ENCODE measurements at regions not wholly inside any gene's neighbourhood (a gene's known extent, or its start where the extent isn't known, plus 50 kb on each side); places are given as distances from the start of the nearest gene placed in this dataset.
"Not testable (repeated sequence)": the region's sequence is repeated elsewhere in the genome, so short reads cannot be mapped to it uniquely, and the experiment has no call there.

GRCh38 chr4:116101321-116101720 lies 984.1 kb downstream of the TRAM1L1 start:
- H3K27ac ChIP-seq (ENCODE audit: low read depth in 2 of 2, low read length in 2 of 2): no peak overlapping the region
- H3K36me3 ChIP-seq (ENCODE audit: control insufficient read depth in 2 of 2, insufficient read depth in 2 of 2, low read length in 2 of 2): no peaks in the 10 kb centered on the region
- H3K4me3 ChIP-seq (ENCODE audit: low read length in 2 of 2): no peak overlapping the region
- no peaks in the 10 kb centered on the region for H3K4me1 ChIP-seq (ENCODE audit: control insufficient read depth in 2 of 2, insufficient read depth in 2 of 2, low read length in 2 of 2)
- H3K9ac ChIP-seq (ENCODE audit: low read depth in 1 of 2, low read length in 2 of 2): no peak overlapping the region
- H3K27me3 ChIP-seq (ENCODE audit: control insufficient read depth in 2 of 2, insufficient read depth in 2 of 2, low read length in 2 of 2): no peaks in the 10 kb centered on the region
- peaks cover 0 to 3% of the 10 kb centered on the region in 2 donors for H3K9me3 ChIP-seq (ENCODE audit: control insufficient read depth in 2 of 2, low read length in 2 of 2)

- Histone ChIP-seq H3K27ac (ENCODE audit: low read depth in 2 of 2, low read length in 2 of 2) (no peak overlapping the region), H3K9ac (ENCODE audit: low read depth in 1 of 2, low read length in 2 of 2) (no peak overlapping the region), H3K4me1 (ENCODE audit: control insufficient read depth in 2 of 2, insufficient read depth in 2 of 2, low read length in 2 of 2) (no peaks in the 10 kb centered on the region), H3K27me3 (ENCODE audit: control insufficient read depth in 2 of 2, insufficient read depth in 2 of 2, low read length in 2 of 2) (no peaks in the 10 kb centered on the region), H3K4me3 (ENCODE audit: low read length in 2 of 2) (no peak overlapping the region), H3K9me3 (ENCODE audit: control insufficient read depth in 2 of 2, low read length in 2 of 2) (peaks cover 0 to 3% of the 10 kb centered on the region in 2 donors), H3K36me3 (ENCODE audit: control insufficient read depth in 2 of 2, insufficient read depth in 2 of 2, low read length in 2 of 2) (no peaks in the 10 kb centered on the region)
Measured at GRCh38 chr4:116099596-116099995, 985.8 kb downstream of the TRAM1L1 start.

- not testable (repeated sequence) for H3K4me3 ChIP-seq (ENCODE audit: low read length in 2 of 2); H3K9me3 ChIP-seq (ENCODE audit: control insufficient read depth in 2 of 2, low read length in 2 of 2); H3K36me3 ChIP-seq (ENCODE audit: control insufficient read depth in 2 of 2, insufficient read depth in 2 of 2, low read length in 2 of 2); H3K9ac ChIP-seq (ENCODE audit: low read depth in 1 of 2, low read length in 2 of 2); H3K27me3 ChIP-seq (ENCODE audit: control insufficient read depth in 2 of 2, insufficient read depth in 2 of 2, low read length in 2 of 2); H3K4me1 ChIP-seq (ENCODE audit: control insufficient read depth in 2 of 2, insufficient read depth in 2 of 2, low read length in 2 of 2); H3K27ac ChIP-seq (ENCODE audit: low read depth in 2 of 2, low read length in 2 of 2)
Measured at GRCh38 chr4:116097353-116097752, 983.9 kb upstream of the NDST4 start.

GRCh38 chr4:116092961-116093360 lies 979.5 kb upstream of the NDST4 start:
- Histone ChIP-seq H3K4me1 (ENCODE audit: control insufficient read depth in 2 of 2, insufficient read depth in 2 of 2, low read length in 2 of 2) (no peaks in the 10 kb centered on the region), H3K9ac (ENCODE audit: low read depth in 1 of 2, low read length in 2 of 2) (no peak overlapping the region), H3K4me3 (ENCODE audit: low read length in 2 of 2) (no peak overlapping the region), H3K36me3 (ENCODE audit: control insufficient read depth in 2 of 2, insufficient read depth in 2 of 2, low read length in 2 of 2) (no peaks in the 10 kb centered on the region), H3K9me3 (ENCODE audit: control insufficient read depth in 2 of 2, low read length in 2 of 2) (no peaks in the 10 kb centered on the region), H3K27me3 (ENCODE audit: control insufficient read depth in 2 of 2, insufficient read depth in 2 of 2, low read length in 2 of 2) (no peaks in the 10 kb centered on the region), H3K27ac (ENCODE audit: low read depth in 2 of 2, low read length in 2 of 2) (no peak overlapping the region)

GRCh38 chr4:116088771-116089170 lies 975.4 kb upstream of the NDST4 start:
- H3K9ac ChIP-seq (ENCODE audit: low read depth in 1 of 2, low read length in 2 of 2): no peak overlapping the region
- no peaks in the 10 kb centered on the region for H3K27me3 ChIP-seq (ENCODE audit: control insufficient read depth in 2 of 2, insufficient read depth in 2 of 2, low read length in 2 of 2)
- H3K27ac ChIP-seq (ENCODE audit: low read depth in 2 of 2, low read length in 2 of 2): no peak overlapping the region
- no peak overlapping the region for H3K4me3 ChIP-seq (ENCODE audit: low read length in 2 of 2)
- no peaks in the 10 kb centered on the region for H3K36me3 ChIP-seq (ENCODE audit: control insufficient read depth in 2 of 2, insufficient read depth in 2 of 2, low read length in 2 of 2)
- no peaks in the 10 kb centered on the region for H3K9me3 ChIP-seq (ENCODE audit: control insufficient read depth in 2 of 2, low read length in 2 of 2)
- no peaks in the 10 kb centered on the region for H3K4me1 ChIP-seq (ENCODE audit: control insufficient read depth in 2 of 2, insufficient read depth in 2 of 2, low read length in 2 of 2)

DNA sequence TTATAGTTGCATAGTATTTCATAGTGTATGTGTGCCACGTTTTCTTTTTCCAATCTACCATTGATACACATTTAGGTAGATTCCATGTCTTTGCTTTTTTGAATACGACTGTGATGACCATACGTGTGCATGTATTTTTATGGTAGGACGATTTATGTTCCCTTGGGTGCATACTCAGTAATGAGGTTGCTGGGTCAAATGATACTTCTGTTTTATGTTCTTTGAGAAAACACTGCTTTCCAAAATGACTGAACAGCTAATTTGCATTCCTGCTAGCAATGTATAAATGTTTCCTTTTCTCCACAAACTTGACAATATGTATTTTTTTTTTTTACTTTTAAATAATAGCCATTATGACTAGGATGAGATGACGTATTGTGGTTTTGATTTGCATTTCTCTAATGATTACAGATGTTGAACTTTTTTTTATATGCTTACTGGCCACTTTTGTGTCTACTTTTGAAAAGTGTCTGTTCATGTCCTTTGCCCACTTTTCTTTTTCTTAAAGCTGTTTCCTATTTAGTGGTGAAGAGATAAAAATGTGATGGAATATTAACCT lies 969.5 kb upstream of the NDST4 start:
- Histone ChIP-seq H3K4me1 (ENCODE audit: control insufficient read depth in 2 of 2, insufficient read depth in 2 of 2, low read length in 2 of 2) (no peaks in the 10 kb centered on the region), H3K36me3 (ENCODE audit: control insufficient read depth in 2 of 2, insufficient read depth in 2 of 2, low read length in 2 of 2) (no peaks in the 10 kb centered on the region), H3K9ac (ENCODE audit: low read depth in 1 of 2, low read length in 2 of 2) (no peak overlapping the region), H3K27me3 (ENCODE audit: control insufficient read depth in 2 of 2, insufficient read depth in 2 of 2, low read length in 2 of 2) (no peaks in the 10 kb centered on the region), H3K9me3 (ENCODE audit: control insufficient read depth in 2 of 2, low read length in 2 of 2) (no peaks in the 10 kb centered on the region), H3K27ac (ENCODE audit: low read depth in 2 of 2, low read length in 2 of 2) (no peak overlapping the region), H3K4me3 (ENCODE audit: low read length in 2 of 2) (no peak overlapping the region)

GRCh38 chr4:116073051-116073450 lies 959.6 kb upstream of the NDST4 start:
- H3K9ac ChIP-seq (ENCODE audit: low read depth in 1 of 2, low read length in 2 of 2): no peak overlapping the region
- no peak overlapping the region for H3K27ac ChIP-seq (ENCODE audit: low read depth in 2 of 2, low read length in 2 of 2)
- no peaks in the 10 kb centered on the region for H3K9me3 ChIP-seq (ENCODE audit: control insufficient read depth in 2 of 2, low read length in 2 of 2)
- H3K36me3 ChIP-seq (ENCODE audit: control insufficient read depth in 2 of 2, insufficient read depth in 2 of 2, low read length in 2 of 2): no peaks in the 10 kb centered on the region
- no peaks in the 10 kb centered on the region for H3K4me1 ChIP-seq (ENCODE audit: control insufficient read depth in 2 of 2, insufficient read depth in 2 of 2, low read length in 2 of 2)
- no peaks in the 10 kb centered on the region for H3K27me3 ChIP-seq (ENCODE audit: control insufficient read depth in 2 of 2, insufficient read depth in 2 of 2, low read length in 2 of 2)
- no peak overlapping the region for H3K4me3 ChIP-seq (ENCODE audit: low read length in 2 of 2)

DNA sequence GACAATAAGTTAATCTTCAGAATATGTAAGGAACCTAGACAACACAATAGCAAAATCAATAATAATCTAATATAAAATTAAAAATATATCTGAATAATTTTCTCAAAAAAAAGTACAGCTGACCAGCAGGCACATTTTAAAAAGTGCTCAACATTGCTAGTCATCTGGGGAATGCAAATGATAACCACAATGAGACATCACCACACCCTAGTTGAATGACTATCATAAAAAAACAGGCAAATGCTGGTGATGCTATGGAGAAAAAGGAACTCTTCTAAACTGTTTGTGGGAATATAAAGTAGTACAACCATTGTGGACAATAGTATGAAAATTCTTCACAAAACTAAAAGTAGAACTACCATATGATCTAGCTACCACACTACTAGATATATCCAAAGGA lies 956.9 kb upstream of the NDST4 start:
- Histone ChIP-seq H3K4me3 (ENCODE audit: low read length in 2 of 2) (no peak overlapping the region), H3K27me3 (ENCODE audit: control insufficient read depth in 2 of 2, insufficient read depth in 2 of 2, low read length in 2 of 2) (no peaks in the 10 kb centered on the region), H3K36me3 (ENCODE audit: control insufficient read depth in 2 of 2, insufficient read depth in 2 of 2, low read length in 2 of 2) (no peaks in the 10 kb centered on the region), H3K9ac (ENCODE audit: low read depth in 1 of 2, low read length in 2 of 2) (no peak overlapping the region), H3K27ac (ENCODE audit: low read depth in 2 of 2, low read length in 2 of 2) (no peak overlapping the region), H3K9me3 (ENCODE audit: control insufficient read depth in 2 of 2, low read length in 2 of 2) (no peaks in the 10 kb centered on the region), H3K4me1 (ENCODE audit: control insufficient read depth in 2 of 2, insufficient read depth in 2 of 2, low read length in 2 of 2) (no peaks in the 10 kb centered on the region)

- H3K36me3 ChIP-seq (ENCODE audit: control insufficient read depth in 2 of 2, insufficient read depth in 2 of 2, low read length in 2 of 2): no peaks in the 10 kb centered on the region
- H3K4me1 ChIP-seq (ENCODE audit: control insufficient read depth in 2 of 2, insufficient read depth in 2 of 2, low read length in 2 of 2): no peaks in the 10 kb centered on the region
- H3K27me3 ChIP-seq (ENCODE audit: control insufficient read depth in 2 of 2, insufficient read depth in 2 of 2, low read length in 2 of 2): no peaks in the 10 kb centered on the region
- H3K27ac ChIP-seq (ENCODE audit: low read depth in 2 of 2, low read length in 2 of 2): no peak overlapping the region
- no peak overlapping the region for H3K4me3 ChIP-seq (ENCODE audit: low read length in 2 of 2)
- no peaks in the 10 kb centered on the region for H3K9me3 ChIP-seq (ENCODE audit: control insufficient read depth in 2 of 2, low read length in 2 of 2)
- H3K9ac ChIP-seq (ENCODE audit: low read depth in 1 of 2, low read length in 2 of 2): no peak overlapping the region
Measured at GRCh38 chr4:116066711-116067245, 953.4 kb upstream of the NDST4 start.

- no peaks in the 10 kb centered on the region for H3K27me3 ChIP-seq (ENCODE audit: control insufficient read depth in 2 of 2, insufficient read depth in 2 of 2, low read length in 2 of 2)
- no peak overlapping the region for H3K27ac ChIP-seq (ENCODE audit: low read depth in 2 of 2, low read length in 2 of 2)
Measured at GRCh38 chr4:116064331-116064730, 950.9 kb upstream of the NDST4 start.

DNA sequence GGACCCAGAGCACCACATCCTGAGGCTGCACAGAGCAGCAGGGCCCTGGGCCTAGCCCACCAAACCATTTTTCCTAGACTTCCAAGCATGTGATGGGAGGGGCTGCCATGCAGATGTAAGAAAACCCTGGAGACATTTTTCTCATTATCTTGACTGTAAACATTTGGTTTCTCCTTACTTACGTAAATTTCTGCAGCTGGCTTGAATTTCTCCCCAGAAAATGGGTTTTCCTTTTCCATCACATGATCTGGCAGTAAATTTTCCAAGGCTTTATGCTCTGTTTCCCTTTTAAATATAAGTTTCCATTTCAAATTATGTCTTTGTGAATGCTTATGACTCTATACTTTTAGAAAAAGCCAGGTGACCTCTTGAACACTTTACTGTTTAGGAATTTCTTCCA lies 945.9 kb upstream of the NDST4 start:
- no peak overlapping the region for H3K9ac ChIP-seq (ENCODE audit: low read depth in 1 of 2, low read length in 2 of 2)
- no peak overlapping the region for H3K4me3 ChIP-seq (ENCODE audit: low read length in 2 of 2)
- no peak overlapping the region for H3K27ac ChIP-seq (ENCODE audit: low read depth in 2 of 2, low read length in 2 of 2)
- H3K36me3 ChIP-seq (ENCODE audit: control insufficient read depth in 2 of 2, insufficient read depth in 2 of 2, low read length in 2 of 2): no peaks in the 10 kb centered on the region
- no peaks in the 10 kb centered on the region for H3K4me1 ChIP-seq (ENCODE audit: control insufficient read depth in 2 of 2, insufficient read depth in 2 of 2, low read length in 2 of 2)
- no peaks in the 10 kb centered on the region for H3K27me3 ChIP-seq (ENCODE audit: control insufficient read depth in 2 of 2, insufficient read depth in 2 of 2, low read length in 2 of 2)
- no peaks in the 10 kb centered on the region for H3K9me3 ChIP-seq (ENCODE audit: control insufficient read depth in 2 of 2, low read length in 2 of 2)

More at GRCh38 chr4:116064331-116064730, 950.9 kb upstream of the NDST4 start:
- H3K9me3 ChIP-seq (ENCODE audit: control insufficient read depth in 2 of 2, low read length in 2 of 2): no peaks in the 10 kb centered on the region
- no peak overlapping the region for H3K9ac ChIP-seq (ENCODE audit: low read depth in 1 of 2, low read length in 2 of 2)
- H3K4me3 ChIP-seq (ENCODE audit: low read length in 2 of 2): no peak overlapping the region
- no peaks in the 10 kb centered on the region for H3K36me3 ChIP-seq (ENCODE audit: control insufficient read depth in 2 of 2, insufficient read depth in 2 of 2, low read length in 2 of 2)
- no peaks in the 10 kb centered on the region for H3K4me1 ChIP-seq (ENCODE audit: control insufficient read depth in 2 of 2, insufficient read depth in 2 of 2, low read length in 2 of 2)
